Neuron (in vitro differentiated cells): ENCODE measurements at regions not wholly inside any gene's neighbourhood (a gene's known extent, or its start where the extent isn't known, plus 50 kb on each side); places are given as distances from the start of the nearest gene placed in this dataset.

Experiments
- H2AFZ ChIP-seq: one replicate; pipeline ENCODE4 v1.6.1; 2013; ENCODE audit warnings: low read depth, mild to moderate bottlenecking, inconsistent platforms, low read length, moderate library complexity
- H3K27me3 ChIP-seq: one replicate; pipeline ENCODE4 v1.6.1; 2013; ENCODE audit warnings: low read length; ENCODE audit not compliant: insufficient read depth
- H3K36me3 ChIP-seq: one replicate; pipeline ENCODE4 v1.6.1; 2013; ENCODE audit warnings: low read length; ENCODE audit not compliant: insufficient read depth
- H3K4me1 ChIP-seq: one replicate; pipeline ENCODE4 v1.6.1; 2013; ENCODE audit warnings: low read length; ENCODE audit not compliant: insufficient read depth
- H3K4me3 ChIP-seq: 2 replicates; pipeline ENCODE4 v1.5.1; 2013; ENCODE audit warnings: mild to moderate bottlenecking, low read length, moderate library complexity
- H3K9me3 ChIP-seq: one replicate; pipeline ENCODE4 v1.6.1; 2013; ENCODE audit warnings: low read length

- H2AFZ ChIP-seq = no peak overlapping the region
- no peaks in the 10 kb centered on the region for H3K27me3 ChIP-seq
- no peaks in the 10 kb centered on the region for H3K9me3 ChIP-seq
- no peaks in the 10 kb centered on the region for H3K4me1 ChIP-seq
- H3K4me3 ChIP-seq = no peak overlapping the region
- H3K36me3 ChIP-seq = no peaks in the 10 kb centered on the region
These were observed 356.6 kb downstream of the BMP2 start for GRCh38 chr20:7124120-7124519.

DNA sequence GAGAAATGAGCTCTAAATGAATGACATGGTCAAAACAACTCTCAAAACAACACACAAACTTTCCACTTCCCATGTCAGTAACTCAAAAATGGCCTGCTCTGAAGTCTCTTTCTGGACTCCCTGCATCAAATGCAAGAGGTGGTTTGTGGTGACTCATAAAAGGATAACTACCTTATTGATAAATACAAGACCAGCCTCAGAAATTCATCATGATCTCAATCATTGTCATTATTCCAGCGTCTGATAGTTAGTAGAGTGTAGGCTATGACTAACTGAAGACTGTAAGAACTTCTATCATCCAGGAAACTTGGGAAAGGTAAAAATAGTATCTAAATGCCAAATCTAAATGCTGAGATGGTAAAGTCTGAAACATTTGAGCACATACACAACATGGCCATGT lies 369.4 kb downstream of the BMP2 start:
- Histone ChIP-seq H2AFZ (no peak overlapping the region), H3K9me3 (no peaks in the 10 kb centered on the region), H3K27me3 (no peaks in the 10 kb centered on the region), H3K4me1 (no peaks in the 10 kb centered on the region), H3K36me3 (no peaks in the 10 kb centered on the region), H3K4me3 (no peak overlapping the region)

DNA sequence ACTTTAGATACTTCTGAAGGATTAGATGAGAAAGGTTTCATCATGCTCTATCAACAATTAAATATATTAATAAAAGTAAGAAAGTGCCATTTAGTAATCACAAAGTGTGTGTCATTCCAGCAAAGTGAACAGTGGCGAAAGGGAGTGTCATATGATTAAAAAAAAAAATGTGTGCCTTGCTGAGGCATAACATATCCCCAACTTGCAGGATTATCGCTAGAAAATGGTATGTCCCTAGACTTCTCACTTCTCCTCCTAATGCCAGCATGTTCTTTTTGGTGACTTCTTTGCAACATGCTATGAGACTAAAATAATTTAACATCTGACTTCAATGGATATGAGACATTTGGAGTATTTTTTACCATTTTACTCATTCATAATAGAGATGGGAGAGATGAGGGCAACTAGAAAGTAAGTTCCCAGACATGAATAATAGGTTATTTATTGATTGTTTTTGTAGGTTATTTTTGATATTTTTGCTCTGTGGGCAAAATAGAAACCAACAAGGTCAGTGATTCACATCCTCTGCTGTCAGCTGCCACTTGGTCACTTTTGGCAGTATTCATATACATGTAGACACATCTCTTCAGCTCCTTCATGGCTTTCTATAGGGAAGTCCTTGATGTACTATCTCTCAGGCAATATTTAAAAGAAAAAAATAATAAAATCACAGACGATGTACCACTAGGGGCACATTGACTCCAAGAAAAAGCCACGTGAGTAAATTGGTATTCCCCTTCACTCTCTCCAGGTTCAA lies 370.1 kb downstream of the BMP2 start:
- Histone ChIP-seq H3K36me3 (no peaks in the 10 kb centered on the region), H2AFZ (no peak overlapping the region), H3K4me1 (no peaks in the 10 kb centered on the region), H3K9me3 (no peaks in the 10 kb centered on the region), H3K4me3 (no peak overlapping the region), H3K27me3 (no peaks in the 10 kb centered on the region)

DNA sequence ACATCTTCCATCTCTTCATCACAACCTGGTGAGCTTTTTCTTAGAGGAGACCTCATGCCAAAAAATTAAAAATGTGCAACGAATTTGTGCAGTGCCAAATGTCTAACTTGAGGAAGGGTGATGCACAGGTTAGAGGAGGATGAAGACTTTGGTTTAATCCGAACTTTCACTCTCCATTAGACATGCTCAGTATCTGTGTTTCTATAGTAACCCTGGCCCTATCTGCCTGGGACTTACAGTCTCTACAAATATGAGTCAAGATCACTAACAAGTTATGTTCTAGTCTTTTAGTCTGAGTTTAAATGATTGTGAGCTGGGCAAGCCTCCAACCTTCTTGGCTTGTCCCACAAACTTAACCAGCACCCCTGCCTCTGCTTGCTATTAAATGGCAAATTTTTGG lies 377.0 kb downstream of the BMP2 start:
- Histone ChIP-seq H3K36me3 (no peaks in the 10 kb centered on the region), H3K9me3 (no peaks in the 10 kb centered on the region), H3K27me3 (no peaks in the 10 kb centered on the region), H3K4me3 (no peak overlapping the region), H2AFZ (no peak overlapping the region), H3K4me1 (no peaks in the 10 kb centered on the region)

DNA sequence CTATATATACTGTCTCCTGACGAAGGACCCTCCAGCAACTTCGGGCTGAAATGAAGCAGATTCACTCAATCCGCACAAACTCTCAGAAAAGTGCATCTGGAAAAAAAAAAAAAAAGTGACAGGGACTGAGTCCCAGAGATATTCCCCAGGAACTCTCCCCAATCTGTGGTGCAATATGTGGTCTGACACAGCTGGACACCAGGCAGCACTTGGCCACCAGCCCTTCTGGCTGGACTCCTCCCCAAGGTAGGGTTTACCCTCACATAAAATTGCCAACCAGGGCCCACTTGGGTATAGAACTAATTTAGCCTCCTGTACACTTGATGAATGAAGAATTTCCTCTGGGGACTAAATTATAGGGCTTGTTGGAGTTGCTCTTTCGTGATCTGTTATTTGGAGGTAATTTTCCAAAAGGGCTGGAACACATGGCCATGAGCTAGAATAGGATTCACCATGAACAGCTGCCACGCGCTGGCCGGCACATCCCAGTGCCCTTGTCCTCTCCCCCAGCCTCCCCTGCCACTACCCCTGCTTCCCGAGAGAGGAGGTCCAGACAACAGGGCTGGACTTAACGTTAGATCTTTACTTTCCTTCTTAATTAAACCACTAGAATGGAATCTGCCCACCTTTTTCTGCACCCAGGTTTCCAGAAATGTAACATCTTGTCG lies 379.2 kb downstream of the BMP2 start:
- no peaks in the 10 kb centered on the region for H3K4me1 ChIP-seq

GRCh38 chr20:7147220-7147601 lies 379.7 kb downstream of the BMP2 start:
- H3K4me3 ChIP-seq = no peak overlapping the region
- no peaks in the 10 kb centered on the region for H3K4me1 ChIP-seq
- no peaks in the 10 kb centered on the region for H3K27me3 ChIP-seq
- no peaks in the 10 kb centered on the region for H3K36me3 ChIP-seq
- no peaks in the 10 kb centered on the region for H3K9me3 ChIP-seq
- no peak overlapping the region for H2AFZ ChIP-seq

More for the DNA sequence above, 379.2 kb downstream of the BMP2 start:
- H3K4me3 ChIP-seq = no peak overlapping the region
- H2AFZ ChIP-seq = no peak overlapping the region
- no peaks in the 10 kb centered on the region for H3K36me3 ChIP-seq
- no peaks in the 10 kb centered on the region for H3K27me3 ChIP-seq
- no peaks in the 10 kb centered on the region for H3K9me3 ChIP-seq

- H3K9me3 ChIP-seq = no peaks in the 10 kb centered on the region
- H3K27me3 ChIP-seq = no peaks in the 10 kb centered on the region
- no peak overlapping the region for H2AFZ ChIP-seq
- no peak overlapping the region for H3K4me3 ChIP-seq
- no peaks in the 10 kb centered on the region for H3K36me3 ChIP-seq
- no peaks in the 10 kb centered on the region for H3K4me1 ChIP-seq
These were observed 384.4 kb downstream of the BMP2 start for GRCh38 chr20:7151676-7152470.

DNA sequence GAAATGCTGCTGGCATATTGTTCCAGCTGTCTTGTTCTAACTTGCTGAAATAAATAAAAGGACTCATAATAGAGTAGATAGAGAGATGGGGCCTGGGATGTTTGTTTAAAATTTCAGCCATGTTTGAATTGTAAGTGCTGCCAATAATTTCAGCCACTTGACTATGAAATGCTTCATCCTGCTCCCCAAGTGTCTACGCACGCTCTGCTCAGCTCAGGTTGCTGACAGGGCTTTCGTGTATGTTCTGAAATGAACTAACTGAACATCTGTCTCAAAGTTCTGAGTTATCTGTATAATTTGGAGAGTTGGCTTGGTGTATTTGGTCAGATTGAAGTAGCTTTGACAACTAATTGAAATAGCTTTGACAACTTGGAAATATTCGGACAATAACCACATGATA lies 387.8 kb downstream of the BMP2 start:
- Histone ChIP-seq H3K4me3 (no peak overlapping the region), H3K27me3 (no peaks in the 10 kb centered on the region), H3K36me3 (no peaks in the 10 kb centered on the region), H3K9me3 (no peaks in the 10 kb centered on the region), H3K4me1 (no peaks in the 10 kb centered on the region), H2AFZ (no peak overlapping the region)

DNA sequence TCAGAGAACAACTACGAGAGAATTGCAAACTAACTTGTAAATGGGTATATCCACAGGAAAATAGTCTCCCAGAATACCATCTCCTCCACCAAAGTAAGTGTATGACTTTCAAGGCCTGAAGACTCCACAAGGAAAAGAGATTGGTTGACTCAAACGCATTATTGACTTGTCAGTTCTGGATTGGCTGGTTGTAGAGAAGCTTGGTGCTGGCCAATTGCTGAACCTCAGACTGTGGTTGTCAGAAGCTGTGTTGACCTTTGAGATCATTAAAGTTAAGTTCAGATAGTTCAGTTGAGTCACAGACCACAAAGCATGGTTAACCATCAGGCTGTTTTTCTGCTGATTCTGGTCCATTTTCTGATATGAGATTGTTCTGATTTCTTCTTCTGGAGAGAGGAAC lies 388.3 kb downstream of the BMP2 start:
- no peaks in the 10 kb centered on the region for H3K27me3 ChIP-seq
- no peak overlapping the region for H2AFZ ChIP-seq
- no peaks in the 10 kb centered on the region for H3K9me3 ChIP-seq
- no peaks in the 10 kb centered on the region for H3K4me1 ChIP-seq
- no peak overlapping the region for H3K4me3 ChIP-seq
- H3K36me3 ChIP-seq = no peaks in the 10 kb centered on the region

- no peaks in the 10 kb centered on the region for H3K4me1 ChIP-seq
- H3K27me3 ChIP-seq = no peaks in the 10 kb centered on the region
- H3K9me3 ChIP-seq = no peaks in the 10 kb centered on the region
- no peak overlapping the region for H2AFZ ChIP-seq
- H3K36me3 ChIP-seq = no peaks in the 10 kb centered on the region
- H3K4me3 ChIP-seq = no peak overlapping the region
These were observed 392.4 kb downstream of the BMP2 start for GRCh38 chr20:7159903-7160302.

DNA sequence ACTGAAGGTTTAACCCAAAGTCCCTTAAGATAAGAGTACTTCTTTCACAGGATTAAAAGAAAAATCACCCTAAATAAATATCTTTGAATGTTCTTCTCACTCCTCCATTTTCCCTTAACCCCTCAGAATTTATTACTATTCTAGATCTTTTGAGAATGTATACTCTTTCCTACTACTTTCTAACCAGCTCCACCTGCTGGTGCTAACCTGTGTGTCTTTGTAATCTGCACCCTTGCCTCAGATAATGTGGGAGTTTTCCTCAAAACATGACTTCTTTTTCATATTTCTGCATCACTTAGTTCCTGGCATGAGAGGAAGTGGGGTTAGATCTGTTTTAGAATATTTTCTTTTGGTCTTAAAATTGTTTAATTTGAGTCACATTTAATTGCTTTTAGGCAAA lies 394.2 kb downstream of the BMP2 start:
- H3K4me3 ChIP-seq = no peak overlapping the region
- H3K27me3 ChIP-seq = no peaks in the 10 kb centered on the region
- no peaks in the 10 kb centered on the region for H3K4me1 ChIP-seq
- no peak overlapping the region for H2AFZ ChIP-seq
- no peaks in the 10 kb centered on the region for H3K36me3 ChIP-seq
- no peaks in the 10 kb centered on the region for H3K9me3 ChIP-seq

DNA sequence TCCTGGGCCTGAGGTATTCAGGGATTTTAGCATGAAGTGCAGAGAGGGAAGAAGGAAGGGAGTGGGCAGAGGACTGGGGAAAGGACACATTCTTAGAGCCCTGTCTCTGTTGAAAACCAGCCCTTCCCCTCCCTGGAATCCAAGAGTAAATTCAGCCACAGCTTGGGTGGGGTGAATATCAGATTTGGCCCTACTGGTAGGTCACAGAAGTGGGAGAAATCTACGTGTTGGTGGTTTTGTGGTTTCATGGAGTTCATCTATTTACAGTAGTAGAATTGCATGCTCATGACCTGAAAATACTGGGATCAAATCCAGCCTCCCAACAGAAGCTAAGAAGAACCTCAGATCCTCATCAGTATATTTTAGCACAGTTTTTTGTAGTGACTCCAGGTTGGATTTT lies 404.4 kb downstream of the BMP2 start:
- Histone ChIP-seq H3K4me1 (no peaks in the 10 kb centered on the region), H3K9me3 (no peaks in the 10 kb centered on the region), H2AFZ (no peak overlapping the region), H3K36me3 (no peaks in the 10 kb centered on the region), H3K27me3 (no peaks in the 10 kb centered on the region), H3K4me3 (no peak overlapping the region)

- Histone ChIP-seq H3K27me3 (no peaks in the 10 kb centered on the region), H3K4me1 (no peaks in the 10 kb centered on the region), H3K4me3 (no peak overlapping the region), H2AFZ (no peak overlapping the region), H3K36me3 (no peaks in the 10 kb centered on the region), H3K9me3 (no peaks in the 10 kb centered on the region)
These were observed 407.1 kb downstream of the BMP2 start for GRCh38 chr20:7174554-7174953.
